HG02840 (cell line): ENCODE measurements at regions not wholly inside any gene's neighbourhood (a gene's known extent, or its start where the extent isn't known, plus 50 kb on each side); places are given as distances from the start of the nearest gene placed in this dataset.

ENCODE experiments used
- ATAC-seq: cut with Tn5 transposase; IDR thresholded peaks from one replicate; pipeline ENCODE4 v1.9.1; 2021; ENCODE audit warnings: mild to moderate bottlenecking, moderate library complexity, moderate number of reproducible peaks; ENCODE audit not compliant: unreplicated experiment, low FRiP score

DNA sequence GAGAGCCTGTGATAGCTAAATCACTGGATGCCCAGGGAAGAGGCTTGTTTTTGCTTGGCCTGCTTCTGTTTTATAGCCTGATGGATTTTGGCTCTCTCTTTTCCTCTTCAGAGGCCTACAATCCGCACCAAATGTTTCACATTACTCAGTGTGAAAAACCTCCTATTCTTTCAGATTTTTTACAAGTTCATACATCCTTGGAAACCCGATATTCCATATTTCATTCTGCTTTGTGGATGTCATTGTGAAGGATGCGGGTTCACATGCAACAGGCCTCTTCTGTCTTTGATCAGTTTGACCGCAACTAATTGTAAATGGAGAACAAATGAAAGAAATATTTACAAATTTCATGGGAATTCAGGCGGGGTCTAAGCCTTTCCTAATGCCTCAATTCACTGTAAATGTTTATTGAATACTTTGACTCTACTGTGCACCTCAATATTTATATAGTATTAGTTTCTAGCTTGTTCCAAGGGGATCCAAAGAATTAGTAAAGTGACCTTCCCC lies 269.9 kb downstream of the DMRT2 start:
- ATAC-seq: no peak

DNA sequence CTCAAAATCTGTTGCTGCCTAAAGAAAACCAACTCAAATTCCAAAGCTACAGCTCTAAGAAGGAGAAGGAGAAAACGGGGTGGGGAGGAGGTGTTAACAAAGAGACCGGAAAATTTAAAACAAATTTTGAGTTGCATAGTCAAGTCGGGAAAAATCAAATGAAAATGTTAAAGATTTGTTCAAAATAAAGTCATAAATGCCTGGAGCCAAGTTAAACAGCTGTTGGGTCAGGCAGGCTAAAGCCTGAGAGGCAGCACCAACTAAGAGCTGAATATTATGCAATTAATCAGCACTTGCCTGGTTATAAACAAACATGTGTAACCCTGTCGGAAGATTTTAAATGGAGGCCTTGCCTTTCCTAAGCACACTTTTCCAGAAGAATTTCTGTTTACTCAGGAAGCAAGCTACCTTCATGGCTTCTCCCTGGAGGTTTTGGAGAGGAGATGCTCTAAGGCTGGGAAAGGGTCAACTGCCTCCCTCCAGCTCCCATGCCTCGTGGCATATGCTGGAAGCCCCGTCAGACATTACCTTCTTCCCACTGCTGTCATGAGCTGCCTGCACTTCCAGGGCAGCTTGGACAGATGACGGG lies 270.5 kb downstream of the DMRT2 start:
- no peak for ATAC-seq

DNA sequence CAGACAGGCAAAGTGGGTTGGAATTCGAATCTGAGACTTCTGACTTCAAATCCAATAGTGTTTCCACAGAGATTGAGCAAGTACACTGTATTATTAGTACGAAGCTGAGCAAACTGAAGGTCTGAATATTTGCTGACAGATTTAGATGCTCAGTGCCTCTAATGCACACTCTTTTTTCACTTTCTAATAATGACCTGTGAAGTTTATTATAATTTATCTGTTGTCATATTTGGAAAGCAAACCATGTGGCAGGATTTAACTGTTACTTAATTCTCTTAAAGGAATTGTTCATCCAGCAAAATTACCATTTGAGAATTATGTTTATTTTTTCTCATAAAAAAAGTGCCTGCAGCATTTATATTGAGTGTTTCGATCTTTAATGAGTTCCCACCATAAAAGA lies 277.3 kb downstream of the DMRT2 start:
- ATAC-seq: no peak

DNA sequence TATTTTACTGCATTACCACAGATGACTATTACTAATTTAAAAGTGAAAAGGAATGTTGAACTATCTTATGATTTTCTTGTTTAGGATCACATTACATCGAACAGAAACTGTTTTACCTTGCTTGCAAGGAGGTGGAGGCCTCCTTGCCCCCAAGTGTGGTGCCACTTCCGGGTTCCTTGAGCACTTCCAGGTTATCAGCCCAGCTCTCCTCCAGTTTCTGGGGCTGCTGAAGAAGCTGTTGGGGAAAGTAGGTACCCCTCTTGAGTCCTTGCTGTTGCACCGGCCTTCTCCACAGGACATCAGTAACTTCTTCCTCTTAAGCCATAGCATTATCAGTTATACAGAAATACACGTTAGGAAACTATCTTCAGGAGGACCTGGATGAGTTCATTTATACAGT lies 278.2 kb downstream of the DMRT2 start:
- no peak for ATAC-seq

DNA sequence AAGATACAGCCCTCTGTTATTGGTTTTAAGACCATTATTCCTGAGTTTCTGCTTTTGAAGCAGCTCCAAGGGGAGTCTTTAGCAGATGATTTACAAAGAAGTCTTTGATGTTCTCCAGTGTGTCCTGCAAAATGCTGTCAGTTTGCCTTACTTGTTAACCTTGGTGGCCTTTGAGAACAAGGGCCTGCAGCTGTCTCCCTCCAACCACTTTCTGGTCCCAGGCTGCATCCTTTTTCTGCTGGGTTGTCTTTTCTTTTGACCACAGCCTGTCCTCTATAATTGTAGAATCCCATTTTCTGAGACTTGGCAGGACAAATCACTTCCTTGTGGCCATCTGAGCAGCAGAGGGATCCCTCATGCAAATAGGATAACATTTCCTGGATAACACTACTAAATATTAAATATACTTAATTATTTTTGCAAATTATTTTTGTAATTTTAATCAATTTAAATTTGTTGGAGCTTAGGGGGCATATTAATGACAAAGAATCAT lies 281.4 kb downstream of the DMRT2 start:
- ATAC-seq: no peak

DNA sequence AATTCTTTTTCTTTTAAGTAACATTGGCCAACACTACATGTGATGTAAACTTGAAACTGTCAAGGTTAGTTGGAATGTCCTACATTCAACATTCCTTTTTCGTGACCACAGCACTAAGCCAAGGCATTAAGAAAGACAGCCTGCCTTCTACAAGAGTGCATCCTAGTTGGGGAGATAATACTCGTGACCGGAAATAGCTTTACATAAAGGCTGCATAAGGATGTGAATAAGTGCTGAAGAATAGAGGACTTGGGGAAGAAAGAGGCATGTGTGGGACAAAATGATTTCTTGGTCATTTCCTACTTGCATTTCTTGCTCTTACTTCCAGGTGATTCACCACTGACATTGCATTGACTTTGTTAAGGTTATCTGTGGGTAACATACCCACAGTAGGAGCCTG lies 282.0 kb downstream of the DMRT2 start:
- no peak for ATAC-seq

DNA sequence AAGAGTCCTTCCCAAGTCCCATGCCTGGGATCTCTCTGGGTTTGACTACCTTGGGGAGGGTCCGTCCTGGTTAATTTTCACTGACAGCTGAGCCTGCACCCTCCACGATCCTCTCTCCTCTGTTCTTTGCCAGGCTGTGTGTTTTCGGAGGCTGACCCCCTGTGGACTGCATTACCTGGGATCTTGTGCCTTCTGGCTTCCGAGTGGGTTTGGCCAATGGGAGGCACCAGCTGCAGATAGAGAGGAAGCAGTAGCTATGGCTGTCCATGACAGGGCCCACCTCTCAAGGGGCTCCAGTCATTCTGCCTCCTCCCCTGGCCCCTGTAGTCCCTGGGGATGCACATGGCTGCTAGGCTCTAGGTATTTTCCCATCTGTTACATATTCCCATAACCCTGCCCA lies 285.0 kb downstream of the DMRT2 start:
- ATAC-seq: no peak

DNA sequence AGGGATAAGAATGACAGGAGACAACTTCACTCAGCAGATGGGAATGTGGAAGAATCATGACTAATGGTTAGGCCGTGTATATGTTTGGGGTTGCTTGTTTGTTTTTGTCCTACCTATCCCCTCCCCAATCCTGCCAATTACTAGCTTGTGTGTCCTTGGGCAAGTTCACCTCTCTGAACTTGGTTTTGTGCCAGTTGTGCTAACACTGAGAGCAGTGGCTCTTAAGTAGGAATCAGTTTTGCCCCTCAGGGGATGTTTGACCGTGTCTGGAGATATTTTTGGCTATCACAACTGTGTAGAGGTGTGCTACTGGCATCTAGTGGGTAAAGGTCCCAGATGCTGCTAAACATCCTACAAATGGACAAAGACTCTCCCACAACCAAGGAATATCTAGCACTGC lies 287.0 kb downstream of the DMRT2 start:
- ATAC-seq: no peak

DNA sequence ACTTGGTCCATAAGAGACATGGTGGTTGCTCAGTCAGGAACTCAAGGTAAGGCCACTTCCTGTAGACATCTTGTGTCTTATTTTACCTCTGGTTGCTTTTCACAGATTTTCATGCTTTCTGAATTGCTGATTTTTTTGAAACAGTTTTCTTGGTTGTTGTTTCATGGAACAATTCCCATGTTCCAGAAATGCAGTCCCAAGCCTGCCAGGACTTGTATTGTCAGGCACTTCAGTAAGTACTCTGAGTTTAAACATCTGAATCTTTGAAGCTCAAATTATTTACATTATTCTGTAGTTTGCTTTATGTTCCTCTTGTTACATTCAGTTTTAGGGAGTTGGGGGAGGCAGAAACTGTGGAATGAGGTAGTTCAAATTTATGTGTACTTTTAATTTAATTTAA lies 290.2 kb downstream of the DMRT2 start:
- ATAC-seq: no peak

DNA sequence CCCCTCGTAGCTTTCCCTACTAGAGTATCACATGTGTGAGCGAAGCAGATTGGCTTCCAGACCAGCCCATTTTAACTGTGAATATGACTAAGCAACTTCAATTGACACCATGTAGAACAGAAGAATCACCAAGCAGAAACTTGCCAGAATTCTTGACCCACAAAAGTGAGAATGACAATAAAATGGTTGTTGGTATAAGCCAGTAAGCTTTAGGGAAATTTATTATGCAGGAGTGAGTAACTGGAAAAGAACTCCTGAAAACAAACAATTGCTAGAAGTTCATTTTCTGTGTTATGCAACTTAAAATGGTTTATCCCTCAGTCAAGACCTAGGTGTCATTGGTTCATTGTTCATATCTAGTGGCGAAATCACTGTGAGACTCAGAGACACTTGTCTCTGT lies 303.1 kb downstream of the DMRT2 start:
- no peak for ATAC-seq

DNA sequence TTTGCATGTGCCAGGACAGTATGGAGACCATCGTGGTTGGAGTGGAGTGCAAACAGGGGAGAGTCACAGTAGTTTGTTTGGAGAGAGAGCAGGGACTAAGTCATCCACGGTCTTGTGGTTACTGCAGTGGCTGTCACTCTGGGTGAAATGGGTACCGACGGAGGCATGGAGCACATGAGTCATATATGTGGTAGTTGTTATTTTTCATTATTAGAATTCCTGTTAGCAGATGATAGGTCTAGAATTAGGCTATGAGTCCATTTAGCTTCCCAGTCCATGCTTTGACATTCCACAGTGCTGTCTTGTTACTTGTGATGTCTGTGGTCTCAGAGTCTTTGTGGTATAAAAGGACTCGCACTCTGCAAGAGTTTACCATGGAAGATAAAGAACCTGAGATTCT lies 303.9 kb downstream of the DMRT2 start:
- no peak for ATAC-seq

DNA sequence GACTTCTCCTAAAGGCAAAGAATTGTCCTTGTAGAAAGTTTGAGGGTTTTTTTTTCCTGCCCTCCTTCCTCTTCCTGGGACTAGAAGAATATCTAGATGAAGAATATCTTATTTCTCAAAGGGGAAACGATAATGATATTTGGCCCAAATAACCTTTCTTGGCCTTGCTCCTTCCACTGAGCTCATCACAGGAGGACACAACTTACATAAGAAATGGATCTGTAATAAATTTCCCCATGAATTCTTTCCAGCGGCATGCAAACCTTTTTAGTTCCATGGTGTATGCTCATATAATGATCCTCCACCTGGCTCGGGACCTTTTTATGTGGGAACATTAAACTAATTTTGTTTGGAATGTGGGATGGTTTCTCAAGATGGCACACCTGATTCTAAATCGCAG lies 304.4 kb downstream of the DMRT2 start:
- no peak for ATAC-seq

DNA sequence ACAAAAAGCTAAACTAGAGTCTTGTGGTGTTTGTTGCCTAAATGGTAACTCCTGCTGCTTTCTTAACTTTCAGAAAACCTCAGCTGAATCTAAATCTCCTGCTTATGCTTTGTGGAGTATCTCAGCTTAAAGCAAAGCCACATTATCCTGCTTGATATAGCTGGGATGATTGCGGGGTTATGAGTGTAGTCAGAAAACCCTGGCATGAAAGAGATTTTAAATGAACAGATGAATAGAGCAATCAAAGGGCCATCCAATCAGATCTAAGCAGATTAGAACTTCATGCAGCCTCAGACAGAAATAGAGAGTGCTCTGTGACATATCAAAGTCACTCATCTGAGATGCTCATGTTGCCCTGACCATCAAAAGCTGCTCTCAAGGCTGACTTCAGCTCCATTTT lies 305.5 kb downstream of the DMRT2 start:
- ATAC-seq: no peak

DNA sequence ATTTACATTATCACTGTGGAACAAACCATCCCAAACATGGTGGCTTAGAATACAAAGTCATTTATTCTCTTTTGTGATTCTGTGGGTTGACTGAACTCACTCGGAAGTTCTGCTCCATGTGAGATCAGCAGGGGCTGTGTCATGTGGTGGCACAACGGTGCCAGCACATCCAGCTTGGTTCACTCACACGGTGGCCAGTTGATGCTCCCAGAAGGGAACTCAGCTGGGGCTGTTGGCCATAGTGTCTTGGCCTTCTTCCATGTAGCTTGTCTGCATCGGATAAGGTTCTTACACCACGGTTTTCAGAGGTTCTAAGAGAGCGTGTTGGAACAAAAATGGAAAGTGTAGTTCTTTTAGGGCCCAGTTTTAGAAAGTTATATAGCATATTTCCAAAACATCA lies 312.7 kb downstream of the DMRT2 start:
- ATAC-seq: no peak

DNA sequence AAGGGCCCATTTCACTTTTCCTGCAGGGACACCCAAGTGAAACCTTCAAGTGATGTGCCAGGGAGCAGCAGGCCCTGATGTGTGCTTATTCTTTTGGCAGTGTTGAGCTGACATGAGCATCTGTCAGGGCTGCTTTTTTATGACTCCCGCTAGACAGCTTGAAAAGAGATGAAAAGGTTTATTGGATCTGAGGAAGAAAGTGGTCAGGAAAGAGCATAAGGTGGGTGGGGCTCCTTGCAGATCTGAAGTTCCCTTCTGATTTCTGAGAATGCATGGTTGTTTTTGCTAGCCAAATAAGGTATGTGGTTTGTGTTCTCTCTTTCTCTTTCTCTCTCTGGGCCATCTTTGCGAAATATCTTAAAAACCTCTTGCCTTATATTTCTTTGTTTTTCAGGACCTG lies 316.1 kb downstream of the DMRT2 start:
- no peak for ATAC-seq

DNA sequence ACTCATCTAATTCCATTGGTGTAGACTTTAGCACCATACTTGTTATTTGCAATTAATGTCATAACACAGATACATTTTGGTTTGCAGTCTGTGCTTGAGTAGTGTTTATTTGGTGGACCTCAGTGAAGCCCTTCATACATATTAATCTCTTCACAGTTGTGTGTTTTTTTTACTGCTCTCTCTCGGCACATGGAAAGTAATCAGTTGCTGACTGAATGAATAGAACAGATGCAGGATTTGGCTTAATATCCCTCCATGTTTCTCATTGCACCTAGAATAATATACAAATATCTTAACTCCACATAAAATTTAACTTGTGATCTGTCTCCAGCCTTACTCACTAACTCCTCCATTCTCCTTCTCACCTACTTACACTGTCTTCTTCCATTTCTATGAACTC lies 319.1 kb downstream of the DMRT2 start:
- ATAC-seq: no peak

DNA sequence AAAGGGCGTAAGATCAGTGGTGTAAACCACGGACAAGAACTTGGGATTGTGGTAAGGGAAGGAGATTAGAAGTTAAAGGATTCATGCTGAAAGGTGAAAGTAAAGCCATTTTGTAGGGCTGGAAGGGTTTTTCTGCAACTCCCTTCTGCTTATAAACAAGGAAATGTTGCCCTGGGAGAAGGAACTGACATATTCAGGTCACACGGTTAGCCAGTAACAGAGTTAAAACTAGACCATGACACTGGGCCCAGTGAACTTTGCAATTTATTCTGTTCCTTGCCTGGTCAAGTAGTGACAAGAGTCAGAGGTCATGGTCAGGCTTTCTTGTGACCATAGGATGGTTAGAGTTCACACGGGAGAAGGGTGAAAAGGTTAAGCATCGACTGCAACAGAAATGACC lies 323.3 kb downstream of the DMRT2 start:
- ATAC-seq: no peak

DNA sequence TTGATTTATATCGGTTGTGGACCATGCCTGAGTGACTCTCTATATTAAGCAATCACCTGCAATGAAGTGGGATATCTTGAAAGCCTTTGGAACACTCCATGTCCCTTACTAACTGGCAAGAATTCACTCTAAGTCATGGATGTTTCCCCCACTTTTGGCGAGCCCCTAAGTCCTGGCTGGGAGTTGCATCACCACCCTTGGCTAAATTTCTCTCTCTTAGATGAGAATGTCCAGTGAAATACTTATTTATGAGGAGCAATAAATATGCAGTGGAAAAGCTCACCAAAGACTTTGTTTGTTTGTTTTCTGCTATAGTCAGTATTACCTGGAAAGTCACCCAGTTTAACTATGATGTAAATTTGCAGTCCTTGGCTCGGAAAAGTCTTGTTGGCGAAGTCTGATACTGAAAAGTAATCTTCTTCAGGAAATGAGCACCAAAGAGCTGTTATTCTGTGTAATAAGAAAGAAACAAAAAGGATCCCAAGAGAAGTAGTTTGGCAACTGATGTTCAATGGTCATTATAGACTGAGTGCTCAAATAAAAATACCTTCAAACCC lies 333.8 kb downstream of the DMRT2 start:
- no peak for ATAC-seq

DNA sequence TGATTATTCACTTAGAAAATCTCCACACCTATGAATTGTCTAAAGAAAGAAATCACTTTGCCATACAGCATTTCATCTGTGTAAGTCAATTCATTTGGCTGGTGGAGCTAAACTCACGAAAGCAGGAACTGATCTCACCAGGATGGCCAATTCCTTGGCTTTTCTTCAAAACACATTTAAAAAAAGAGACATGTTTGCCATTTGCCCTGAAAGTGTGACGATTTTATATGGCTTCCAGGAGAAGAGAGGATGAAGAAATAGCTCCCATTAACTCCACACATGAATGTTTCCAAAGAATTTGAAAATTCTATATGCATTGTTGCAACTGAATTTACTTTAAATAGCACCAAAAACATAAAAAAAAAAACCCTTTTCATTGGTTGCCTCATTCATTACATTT lies 334.7 kb downstream of the DMRT2 start:
- no peak for ATAC-seq

DNA sequence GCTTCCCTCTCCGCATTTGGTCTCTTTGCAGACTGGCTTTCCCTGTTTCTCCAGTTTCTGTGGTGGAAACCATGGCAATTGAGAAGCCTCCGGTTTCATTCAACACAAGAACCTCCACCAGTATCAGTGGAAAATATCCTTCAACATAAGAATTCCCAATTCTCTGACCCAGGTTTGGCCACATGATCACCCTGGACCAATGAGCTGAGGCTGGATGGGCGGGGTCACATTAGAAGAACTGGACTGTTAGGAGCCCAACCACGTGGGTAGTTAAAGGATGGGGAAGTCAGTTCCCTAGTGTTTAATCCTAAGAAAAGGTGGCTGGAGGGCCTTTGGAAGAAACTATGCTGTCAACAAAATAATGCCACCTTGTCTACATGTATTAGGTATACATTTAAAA lies 336.3 kb downstream of the DMRT2 start:
- ATAC-seq: no peak

DNA sequence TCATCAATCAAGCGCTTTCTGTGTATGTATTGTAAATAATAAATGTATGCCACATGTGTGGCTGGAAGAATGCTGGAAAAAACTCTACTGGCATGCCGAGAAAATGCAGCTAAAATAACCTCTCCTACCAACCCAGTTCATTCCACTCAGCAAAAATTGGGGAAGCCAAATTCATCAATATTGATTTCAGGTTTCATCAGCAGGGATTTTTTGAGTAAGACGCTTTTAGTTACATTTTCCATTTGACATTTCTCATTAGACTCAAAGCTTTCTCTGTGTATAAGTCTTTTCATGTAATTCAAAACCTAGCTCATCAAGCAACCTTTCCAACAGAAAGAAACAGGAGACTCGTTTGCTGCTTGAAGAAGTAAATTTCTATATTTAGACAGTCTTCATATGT lies 338.1 kb downstream of the DMRT2 start:
- no peak for ATAC-seq

DNA sequence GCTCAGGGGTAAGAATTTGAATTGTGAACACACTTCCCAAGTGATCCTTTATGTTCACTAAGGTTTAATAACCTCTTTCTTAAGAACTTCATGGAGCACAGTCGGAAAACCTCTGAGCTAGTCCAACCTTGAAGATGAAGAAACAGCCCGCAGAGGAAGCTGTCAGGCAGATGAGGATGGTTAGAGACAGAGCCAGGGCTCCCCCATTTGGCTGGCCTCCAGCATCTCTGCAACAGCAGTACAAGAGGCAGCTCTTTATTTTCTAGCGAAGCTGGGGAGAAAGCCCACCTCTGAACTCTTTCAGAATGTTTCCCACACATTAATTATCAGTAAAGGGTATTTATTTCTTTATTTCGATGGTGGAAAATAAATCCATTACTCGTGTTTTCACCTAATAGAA lies 350.8 kb downstream of the DMRT2 start:
- ATAC-seq: no peak

DNA sequence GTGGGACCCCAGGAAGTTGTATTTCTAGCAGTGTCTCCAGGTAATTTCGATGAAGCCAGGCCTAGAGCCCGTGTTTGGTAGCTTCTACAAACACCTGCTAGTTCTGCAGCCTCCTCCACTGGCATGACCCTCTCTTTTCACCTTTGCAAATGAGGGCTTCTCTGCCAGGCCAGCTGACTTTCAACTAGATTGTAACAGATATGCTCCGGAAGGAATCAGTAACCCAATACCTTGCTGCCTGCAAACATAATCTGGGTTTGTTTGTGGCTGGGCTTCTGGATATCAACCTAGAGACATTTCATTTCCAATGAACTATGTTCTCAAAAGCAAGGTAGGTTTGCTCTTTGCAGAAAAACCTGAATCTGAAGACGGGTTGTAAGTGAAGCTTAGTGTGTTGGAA lies 354.8 kb downstream of the DMRT2 start:
- no peak for ATAC-seq
